Mononuclear cell (primary cell): ENCODE measurements at regions not wholly inside any gene's neighbourhood (a gene's known extent, or its start where the extent isn't known, plus 50 kb on each side); places are given as distances from the start of the nearest gene placed in this dataset.
"Not testable (repeated sequence)": the region's sequence is repeated elsewhere in the genome, so short reads cannot be mapped to it uniquely, and the experiment has no call there.

Experiments
- H3K27me3 ChIP-seq: 2 replicates; pipeline ENCODE4 v1.6.0; 2011; ENCODE audit warnings: low read length, control low read depth; ENCODE audit not compliant: insufficient read depth
- H3K4me1 ChIP-seq: 2 replicates; pipeline ENCODE4 v1.5.1; 2011; ENCODE audit warnings: mild to moderate bottlenecking, low read length, control low read depth; ENCODE audit not compliant: insufficient read depth
- H3K4me3 ChIP-seq: 2 replicates; pipeline ENCODE4 v1.5.1; 2011; ENCODE audit warnings: mild to moderate bottlenecking, low read length, moderate library complexity
- H3K9me3 ChIP-seq: 2 replicates; pipeline ENCODE4 v1.5.1; 2011; ENCODE audit warnings: low read depth, mild to moderate bottlenecking, control low read depth, low read length

DNA sequence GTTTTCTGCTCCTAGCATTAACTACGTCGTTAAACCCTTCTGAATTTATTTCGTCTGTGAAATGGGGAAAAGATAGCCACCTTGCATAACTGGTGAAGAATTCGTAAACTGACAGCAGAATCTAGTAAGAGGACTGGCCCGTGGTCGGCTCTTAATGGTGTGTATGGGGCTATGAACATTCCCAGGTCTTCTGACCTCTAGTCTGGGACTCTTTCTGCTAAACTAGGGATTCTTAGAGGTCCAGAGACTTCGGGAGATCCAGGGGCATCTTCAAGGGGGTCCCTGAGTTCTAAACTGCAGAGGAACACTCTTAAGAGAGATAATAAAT, 231.1 kb upstream of the SERP2 start:
- Histone ChIP-seq H3K27me3 (no peaks in the 10 kb centered on the region), H3K4me3 (peak overlapping the region; percentile 51), H3K9me3 (no peaks in the 10 kb centered on the region), H3K4me1 (peaks cover 13% of the 10 kb centered on the region)

DNA sequence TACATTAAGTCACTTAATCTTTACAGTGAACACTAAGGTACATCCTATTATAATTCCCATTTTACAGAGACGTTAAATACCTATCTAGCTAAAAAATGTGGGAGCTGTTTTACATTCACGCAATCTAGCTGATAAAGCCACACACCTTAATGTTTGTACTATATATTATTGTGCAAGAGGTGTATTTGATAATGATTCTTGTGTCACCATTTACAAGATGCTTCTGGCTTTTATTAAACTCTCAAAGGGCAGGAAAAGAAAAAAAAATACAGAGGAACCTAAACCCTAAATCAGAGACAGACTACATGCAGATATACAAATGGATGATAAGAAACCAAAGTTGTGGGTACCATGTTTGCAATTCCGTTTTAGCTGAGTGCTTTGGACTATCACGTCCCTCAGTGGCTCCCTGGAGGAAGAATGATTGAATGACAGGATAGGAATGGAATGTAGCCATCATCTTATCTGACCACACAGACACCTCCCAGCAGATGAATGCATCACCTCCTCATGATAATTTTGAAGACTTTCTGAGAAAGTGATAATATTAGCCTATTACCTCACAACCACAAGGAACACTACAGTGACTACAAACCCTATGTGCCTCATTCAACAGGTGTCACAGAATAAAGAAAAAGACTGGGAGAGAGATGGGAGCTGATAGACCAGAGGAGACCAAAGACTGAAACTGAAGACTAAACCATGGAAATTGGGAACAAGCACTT, 230.5 kb upstream of the SERP2 start:
- peaks cover 13% of the 10 kb centered on the region for H3K4me1 ChIP-seq
- H3K27me3 ChIP-seq, result no peaks in the 10 kb centered on the region
- no peaks in the 10 kb centered on the region for H3K9me3 ChIP-seq
- no peak overlapping the region for H3K4me3 ChIP-seq

DNA sequence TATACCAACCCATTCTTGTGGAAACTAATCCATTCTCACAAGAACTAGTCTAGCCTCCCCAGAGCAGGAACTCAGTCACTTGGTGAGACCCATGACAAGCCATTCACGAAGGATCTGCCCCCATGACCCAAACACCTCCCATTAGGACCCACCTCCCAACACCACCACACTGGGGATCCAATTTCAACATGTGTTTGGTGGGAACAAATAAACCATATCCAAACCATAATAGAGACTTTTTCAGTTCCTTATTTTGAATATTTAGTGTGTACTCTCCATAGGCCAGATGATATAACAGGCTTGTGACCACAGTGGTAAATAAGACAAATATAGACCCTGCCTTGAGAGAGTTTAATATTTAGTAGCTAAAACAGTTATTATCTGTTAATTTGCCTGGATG, 227.5 kb upstream of the SERP2 start:
- Histone ChIP-seq H3K9me3 (no peaks in the 10 kb centered on the region), H3K4me1 (peaks cover 10% of the 10 kb centered on the region), H3K27me3 (no peaks in the 10 kb centered on the region), H3K4me3 (no peak overlapping the region)

DNA sequence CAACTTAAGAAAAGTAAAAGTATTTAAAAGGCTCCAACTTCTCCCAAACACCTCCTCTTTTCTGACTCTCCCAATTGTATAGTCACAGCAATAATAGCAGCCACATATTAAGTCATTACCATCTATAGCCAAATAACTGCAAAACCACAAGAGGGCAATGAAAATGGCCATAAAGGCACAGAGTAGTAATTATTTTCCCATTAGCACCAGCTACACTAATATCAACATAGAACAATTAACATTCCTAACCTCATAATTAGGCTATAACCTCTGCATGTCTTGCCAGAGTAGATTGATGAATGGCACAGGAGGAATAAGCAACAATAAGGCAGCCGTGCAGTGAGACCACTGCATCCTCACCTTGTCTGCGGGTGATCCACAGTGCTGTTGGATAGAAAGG, 226.4 kb upstream of the SERP2 start:
- no peaks in the 10 kb centered on the region for H3K27me3 ChIP-seq
- H3K4me1 ChIP-seq, result peaks cover 5% of the 10 kb centered on the region
- H3K9me3 ChIP-seq, result no peaks in the 10 kb centered on the region
- no peak overlapping the region for H3K4me3 ChIP-seq

DNA sequence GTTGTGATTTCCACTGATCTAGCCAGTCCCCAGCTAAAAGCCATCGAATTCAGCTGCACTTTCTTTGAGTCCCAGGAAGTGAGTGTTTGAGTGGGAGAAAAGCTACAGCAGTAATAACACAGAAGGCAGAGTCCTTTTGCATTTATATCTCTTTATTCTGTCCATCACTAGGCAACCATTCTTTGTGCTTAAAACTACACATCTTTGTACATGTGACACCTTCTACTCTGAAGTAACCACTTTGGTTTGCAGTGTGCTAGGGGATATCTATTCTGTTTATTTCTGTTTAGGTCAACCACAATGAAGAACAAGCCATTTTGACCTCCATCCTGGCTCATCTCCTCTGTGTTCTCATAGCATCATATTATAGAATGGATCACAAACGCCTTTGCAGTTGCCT, 226.0 kb upstream of the SERP2 start:
- Histone ChIP-seq H3K4me1 (peaks cover under 1% of the 10 kb centered on the region), H3K27me3 (no peaks in the 10 kb centered on the region), H3K4me3 (no peak overlapping the region), H3K9me3 (no peaks in the 10 kb centered on the region)

DNA sequence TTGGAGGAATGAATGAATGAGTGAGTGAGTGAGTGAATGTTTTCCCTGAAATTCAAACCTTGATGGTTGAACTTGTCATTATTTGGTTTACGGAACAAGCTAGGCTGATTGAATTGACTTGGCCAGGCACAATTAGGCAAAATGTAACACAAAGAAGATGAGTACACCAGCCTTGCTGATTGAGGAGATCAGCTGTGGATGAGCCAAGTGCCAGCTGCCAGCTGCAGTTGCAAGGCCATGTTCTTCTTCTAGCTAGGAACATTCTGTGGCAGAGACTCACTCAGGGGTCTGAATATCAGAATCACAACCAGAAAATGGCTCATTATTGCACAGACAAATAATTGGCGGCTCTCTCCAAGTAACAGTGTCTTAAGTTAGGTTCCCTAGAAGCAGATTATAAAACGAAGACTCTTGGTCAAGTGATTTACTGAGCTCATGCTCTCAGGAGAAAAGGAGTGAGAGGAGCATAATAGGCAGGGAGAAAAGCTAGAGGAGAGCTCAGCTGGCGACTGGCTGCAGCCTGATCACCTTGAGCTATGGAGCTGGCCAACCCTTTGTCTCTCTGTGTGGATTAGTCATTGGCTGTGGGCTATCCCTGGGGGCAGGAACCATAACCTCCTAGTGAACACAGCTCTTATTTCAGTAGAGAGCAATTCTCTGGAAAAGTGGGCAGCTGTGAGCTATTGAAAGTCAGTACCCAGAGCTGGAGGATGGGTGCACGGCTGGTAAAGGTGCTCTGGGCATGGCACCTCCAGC, 225.3 kb upstream of the SERP2 start:
- no peaks in the 10 kb centered on the region for H3K9me3 ChIP-seq

DNA sequence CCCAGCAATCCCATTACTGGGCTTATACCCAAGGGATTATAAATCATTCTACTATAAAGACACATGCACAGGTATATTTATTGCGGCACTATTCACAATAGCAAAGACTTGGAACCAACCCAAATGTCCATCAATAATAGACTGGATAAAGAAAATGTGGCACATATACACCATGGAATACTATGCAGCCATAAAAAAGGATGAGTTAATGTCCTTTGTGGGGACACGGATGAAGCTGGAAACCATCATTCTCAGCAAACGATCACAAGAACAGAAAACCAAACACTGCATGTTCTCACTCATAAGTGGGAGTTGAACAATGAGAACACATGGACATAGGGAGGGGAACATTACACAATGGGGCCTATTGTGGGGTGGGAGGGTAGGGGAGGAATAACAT, 224.4 kb upstream of the SERP2 start:
- H3K27me3 ChIP-seq, H3K4me3 ChIP-seq, H3K9me3 ChIP-seq, H3K4me1 ChIP-seq: not testable (repeated sequence)

More for the DNA sequence above, 225.3 kb upstream of the SERP2 start:
- no peak overlapping the region for H3K4me3 ChIP-seq
- no peaks in the 10 kb centered on the region for H3K4me1 ChIP-seq
- no peaks in the 10 kb centered on the region for H3K27me3 ChIP-seq

DNA sequence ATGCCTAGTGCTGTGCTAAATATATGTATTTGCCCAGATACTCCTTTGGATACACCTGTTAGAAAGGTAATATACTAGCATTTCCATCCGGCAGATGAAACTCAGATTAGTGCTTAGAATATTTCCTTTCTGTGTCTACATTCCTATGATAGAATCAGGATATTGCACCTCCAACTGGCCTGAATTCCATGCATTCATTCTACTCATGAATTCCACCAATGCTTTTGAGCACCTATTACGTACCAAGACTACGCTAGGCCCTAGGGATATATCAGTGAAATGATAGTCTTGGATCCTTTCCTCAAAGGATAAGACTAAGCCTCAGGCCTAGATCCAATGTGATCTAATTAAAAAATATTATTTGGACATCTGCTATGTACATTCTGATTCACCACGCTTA, 223.8 kb upstream of the SERP2 start:
- no peaks in the 10 kb centered on the region for H3K4me1 ChIP-seq
- H3K9me3 ChIP-seq, result no peaks in the 10 kb centered on the region
- H3K27me3 ChIP-seq, result no peaks in the 10 kb centered on the region
- no peak overlapping the region for H3K4me3 ChIP-seq

DNA sequence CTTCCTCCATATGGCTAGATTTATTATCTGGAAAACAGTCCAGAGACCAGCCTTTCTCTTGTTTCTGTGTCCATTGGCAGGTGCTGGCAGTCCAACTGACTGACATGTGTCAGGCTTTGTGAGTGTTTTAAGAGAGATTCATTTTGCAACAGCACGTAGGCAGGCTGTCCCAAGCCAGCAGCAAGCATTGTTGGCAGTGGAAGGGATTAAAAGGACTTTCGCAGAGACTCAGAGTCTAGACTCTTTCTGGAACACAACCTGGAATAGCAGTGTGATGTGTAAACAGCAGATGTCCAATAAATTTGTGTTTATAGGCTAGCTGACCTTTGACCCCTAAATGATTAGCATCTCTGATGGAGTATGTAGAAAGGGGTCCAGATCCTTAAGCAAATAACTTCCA, 222.2 kb upstream of the SERP2 start:
- H3K27me3 ChIP-seq, result no peaks in the 10 kb centered on the region
- H3K4me3 ChIP-seq, result no peak overlapping the region
- no peaks in the 10 kb centered on the region for H3K9me3 ChIP-seq
- no peaks in the 10 kb centered on the region for H3K4me1 ChIP-seq

DNA sequence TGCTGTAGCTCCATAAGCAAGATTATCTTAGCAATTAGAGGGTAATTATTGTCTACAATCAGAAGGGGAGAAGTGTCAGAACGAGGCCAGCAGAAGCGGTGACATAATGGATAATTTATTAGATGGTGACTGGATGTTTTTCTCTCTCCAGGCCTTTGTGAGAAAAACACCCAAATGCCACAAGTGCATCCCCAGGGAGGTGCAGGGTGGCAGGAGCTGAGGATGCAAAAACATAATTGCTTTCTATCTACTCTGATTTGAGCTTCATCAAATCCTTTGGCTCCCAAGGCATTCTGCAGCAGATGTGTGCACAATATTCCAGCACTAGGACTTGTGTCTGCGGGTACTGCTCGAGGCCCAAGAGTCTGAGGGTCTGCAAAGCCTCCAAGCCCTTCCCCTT, 220.1 kb upstream of the SERP2 start:
- H3K27me3 ChIP-seq, result no peaks in the 10 kb centered on the region
- H3K9me3 ChIP-seq, result no peaks in the 10 kb centered on the region
- H3K4me3 ChIP-seq, result no peak overlapping the region
- H3K4me1 ChIP-seq, result no peaks in the 10 kb centered on the region

DNA sequence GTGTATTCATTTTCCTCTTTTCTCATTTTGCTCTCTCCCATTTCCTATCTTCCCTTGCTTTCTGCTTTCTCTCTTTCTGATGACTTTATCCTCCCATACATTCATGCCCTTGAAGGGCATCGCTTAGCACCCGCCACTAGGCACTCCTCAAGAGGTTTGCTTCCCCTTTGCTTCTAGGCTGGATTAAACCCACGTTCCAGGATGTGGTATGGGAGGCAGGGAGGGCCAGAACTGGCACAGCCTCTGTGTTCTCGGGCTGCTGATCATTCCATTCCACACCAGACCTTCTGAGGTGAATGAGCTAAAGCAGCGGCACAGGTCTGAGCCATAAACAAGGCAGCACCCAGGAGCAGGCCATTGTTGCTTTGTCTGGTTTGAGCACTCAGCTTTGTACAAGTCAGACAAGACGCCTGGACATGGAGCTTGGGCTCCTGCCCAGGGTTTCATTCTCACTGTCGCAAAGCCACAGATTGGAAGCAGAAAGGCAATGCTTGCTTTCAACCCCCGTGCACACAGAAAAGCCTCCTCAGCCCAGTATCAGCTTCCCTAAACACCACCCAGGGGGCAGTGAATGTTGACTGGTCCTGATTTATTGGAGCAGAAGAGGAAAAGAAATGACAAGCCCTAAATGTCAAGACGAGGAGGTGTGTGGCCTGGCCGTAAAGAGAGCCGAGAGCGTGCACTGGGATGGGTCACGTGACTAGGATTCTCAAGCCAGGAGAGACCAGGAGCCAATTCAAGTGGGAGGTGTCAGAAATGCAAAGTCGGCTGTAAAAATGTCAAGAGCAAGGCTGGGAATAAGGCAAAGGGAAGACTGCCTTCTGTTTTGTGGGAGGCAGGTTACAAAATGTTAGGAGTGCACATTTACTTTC, 218.0 kb upstream of the SERP2 start:
- Histone ChIP-seq H3K4me3 (no peak overlapping the region), H3K27me3 (no peaks in the 10 kb centered on the region), H3K9me3 (no peaks in the 10 kb centered on the region), H3K4me1 (no peaks in the 10 kb centered on the region)

DNA sequence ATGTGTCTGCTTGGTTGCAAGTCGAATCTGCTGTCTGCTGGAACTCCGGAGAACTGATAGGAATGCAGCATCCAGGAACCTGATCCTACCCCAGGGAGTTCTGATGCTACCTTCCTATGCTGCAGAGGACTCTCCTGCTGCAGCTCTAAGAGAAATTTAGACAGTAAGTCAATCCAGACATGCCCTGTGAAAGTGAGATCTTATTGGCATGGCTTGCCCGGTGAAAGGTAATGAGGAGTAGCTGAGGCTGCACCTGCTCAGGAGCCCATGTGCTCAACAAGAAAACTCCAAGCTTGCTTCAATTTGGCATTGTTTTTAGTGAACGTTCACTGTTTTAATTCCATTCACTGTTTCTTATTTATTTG, 217.3 kb upstream of the SERP2 start:
- Histone ChIP-seq H3K27me3 (no peaks in the 10 kb centered on the region), H3K9me3 (no peaks in the 10 kb centered on the region), H3K4me3 (no peak overlapping the region), H3K4me1 (no peaks in the 10 kb centered on the region)

DNA sequence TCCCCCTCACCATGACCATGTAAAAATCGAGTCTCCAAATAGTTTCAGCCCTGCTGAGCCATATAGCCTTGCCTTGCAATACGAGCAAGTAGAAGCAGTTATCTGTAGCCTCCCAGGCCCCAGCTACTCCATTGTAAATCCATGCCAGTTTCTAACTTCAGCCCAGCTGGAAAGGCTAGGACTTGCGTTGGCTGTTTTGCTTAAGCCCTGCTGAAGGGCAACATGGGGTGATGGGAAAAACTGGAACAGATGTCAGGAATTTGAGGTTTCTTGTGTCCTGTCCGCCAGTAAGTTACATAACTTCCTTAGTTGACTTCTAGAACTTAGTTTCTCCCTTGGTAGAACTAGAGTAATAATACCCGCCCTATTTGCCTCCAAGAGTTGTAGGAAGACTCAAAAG, 216.0 kb upstream of the SERP2 start:
- no peaks in the 10 kb centered on the region for H3K9me3 ChIP-seq
- H3K4me3 ChIP-seq, result no peak overlapping the region
- H3K27me3 ChIP-seq, result no peaks in the 10 kb centered on the region
- H3K4me1 ChIP-seq, result no peaks in the 10 kb centered on the region

DNA sequence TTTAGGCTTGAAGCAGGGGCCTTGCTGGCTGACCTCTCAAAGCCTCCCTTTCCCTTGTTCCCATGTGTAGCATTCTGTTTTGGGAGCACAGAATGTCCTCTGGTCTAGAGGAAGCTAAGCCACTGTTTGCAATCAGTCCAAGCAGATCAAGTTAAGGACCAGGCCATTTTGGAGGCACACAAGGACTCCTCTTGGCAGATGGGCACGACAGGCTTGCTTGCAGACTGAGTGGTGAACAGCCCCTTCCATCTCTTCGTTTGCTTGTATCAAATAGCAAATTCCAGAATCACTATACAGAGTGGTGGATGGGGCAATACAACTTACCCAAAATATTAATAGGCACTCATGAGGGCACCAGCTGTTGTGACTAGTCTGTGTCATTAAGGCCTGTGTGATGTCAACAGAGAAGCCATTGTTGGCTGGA, 215.5 kb upstream of the SERP2 start:
- Histone ChIP-seq H3K4me1 (no peaks in the 10 kb centered on the region), H3K9me3 (no peaks in the 10 kb centered on the region), H3K27me3 (no peaks in the 10 kb centered on the region), H3K4me3 (no peak overlapping the region)

DNA sequence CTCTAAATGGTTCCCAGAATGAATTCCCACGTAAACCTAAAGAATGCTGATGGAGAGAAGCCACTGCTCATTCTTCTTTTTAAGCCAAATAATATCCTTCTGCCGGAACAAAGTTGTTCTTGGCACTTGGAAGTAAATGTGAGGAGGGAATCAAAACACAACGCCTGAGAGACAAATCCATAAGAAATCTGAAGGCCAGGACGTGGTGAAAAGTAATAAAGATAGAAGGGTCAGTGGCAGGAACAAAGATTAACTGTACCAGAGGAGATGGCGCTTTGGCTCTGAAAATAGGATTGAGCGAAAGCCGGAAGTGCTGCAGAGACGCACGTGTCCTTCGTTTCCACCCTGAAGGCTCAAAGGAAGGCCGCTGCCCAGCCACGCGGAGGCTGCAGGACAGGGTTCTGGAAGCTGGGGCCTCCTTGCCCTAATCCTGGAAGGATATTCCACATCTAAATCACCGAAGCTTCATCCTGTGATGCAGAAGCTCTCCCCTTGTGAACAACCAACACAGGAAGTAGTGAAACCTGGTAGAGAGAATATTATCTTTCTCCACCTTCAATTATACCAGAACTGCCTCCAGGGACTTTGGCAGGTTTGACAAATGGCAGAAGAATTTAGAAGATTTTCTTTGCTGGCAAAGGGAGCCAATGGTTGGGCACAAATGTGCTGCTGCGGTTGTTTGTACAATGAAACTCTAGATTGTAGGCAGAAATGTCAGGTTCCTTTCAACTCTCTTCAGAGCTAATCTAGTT, 214.6 kb upstream of the SERP2 start:
- no peaks in the 10 kb centered on the region for H3K27me3 ChIP-seq
- H3K4me1 ChIP-seq, result no peaks in the 10 kb centered on the region
- H3K4me3 ChIP-seq, result no peak overlapping the region
- no peaks in the 10 kb centered on the region for H3K9me3 ChIP-seq
